ENCODE measurements at regions not wholly inside any gene's neighbourhood (a gene's known extent, or its start where the extent isn't known, plus 50 kb on each side); places are given as distances from the start of the nearest gene placed in this dataset.

DNA sequence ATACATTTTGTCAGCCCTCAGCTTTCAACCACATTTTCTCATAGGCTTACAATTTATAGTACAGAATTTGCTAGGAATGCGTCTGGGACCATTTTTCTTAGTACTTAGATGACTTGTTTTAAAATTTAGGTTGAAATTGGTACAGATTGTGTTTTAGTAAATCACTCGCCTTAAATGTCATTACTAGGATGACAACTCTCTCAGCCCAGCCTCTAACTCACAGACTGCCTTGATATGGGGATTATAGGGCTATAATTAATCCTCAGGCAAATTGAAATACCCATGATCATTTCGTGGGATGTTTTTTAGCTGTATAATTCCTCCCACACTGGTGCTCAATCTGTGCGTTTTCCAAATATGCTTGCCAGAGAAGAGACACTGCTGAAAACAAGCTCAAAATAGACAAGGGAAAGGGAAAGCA is 299.7 kb upstream of the AKR1E2 start:
- no peaks in the 10 kb centered on the region for H3K4me1 ChIP-seq (ENCODE audit: control insufficient read depth, extremely low read depth, insufficient read depth, low read length)
- H3K4me2 ChIP-seq (ENCODE audit: insufficient read depth, low read length): no peak overlapping the region
- no peaks in the 10 kb centered on the region for H3K9me1 ChIP-seq (replicated peaks; ENCODE audit: control insufficient read depth, extremely low read depth, insufficient read depth, low read length)
- no peaks in the 10 kb centered on the region for H3K9me3 ChIP-seq (replicated peaks; ENCODE audit: control insufficient read depth, insufficient read depth, low read length)
- no peak overlapping the region for H3K9ac ChIP-seq (replicated peaks; ENCODE audit: extremely low read depth, insufficient read depth, low read length)
- no peak for DNase-seq (ENCODE audit: low read depth, low spot score)
- FAIRE-seq: no peak
- CTCF ChIA-PET: no interaction called here
- no peak overlapping the region for H3K4me3 ChIP-seq (replicated peaks in 1 of 3; ENCODE audit: insufficient read depth in 1 of 3, low read depth in 1 of 3, low read length in 3 of 3)
- no peaks in the 10 kb centered on the region for H4K20me1 ChIP-seq (replicated peaks; ENCODE audit: control insufficient read depth, extremely low read depth, insufficient read depth, low read length)
- no peaks in the 10 kb centered on the region for H3K79me2 ChIP-seq (ENCODE audit: control insufficient read depth, insufficient read depth, low read length)
- TF ChIP-seq FOS (IDR thresholded peaks at IDR 0.05; ENCODE audit: borderline replicate concordance, insufficient read depth, low read length): no peak
- TF ChIP-seq JUN (IDR thresholded peaks at IDR 0.05; ENCODE audit: borderline replicate concordance, insufficient read depth, insufficient read length, low read depth): no peak
- no peak for TF ChIP-seq MYC (IDR thresholded peaks at IDR 0.05; ENCODE audit: low read depth, low read length)
- no peak for TF ChIP-seq POLR2A (IDR thresholded peaks at IDR 0.05; ENCODE audit: low read depth, low read length)
- TF ChIP-seq, protein P1, sequence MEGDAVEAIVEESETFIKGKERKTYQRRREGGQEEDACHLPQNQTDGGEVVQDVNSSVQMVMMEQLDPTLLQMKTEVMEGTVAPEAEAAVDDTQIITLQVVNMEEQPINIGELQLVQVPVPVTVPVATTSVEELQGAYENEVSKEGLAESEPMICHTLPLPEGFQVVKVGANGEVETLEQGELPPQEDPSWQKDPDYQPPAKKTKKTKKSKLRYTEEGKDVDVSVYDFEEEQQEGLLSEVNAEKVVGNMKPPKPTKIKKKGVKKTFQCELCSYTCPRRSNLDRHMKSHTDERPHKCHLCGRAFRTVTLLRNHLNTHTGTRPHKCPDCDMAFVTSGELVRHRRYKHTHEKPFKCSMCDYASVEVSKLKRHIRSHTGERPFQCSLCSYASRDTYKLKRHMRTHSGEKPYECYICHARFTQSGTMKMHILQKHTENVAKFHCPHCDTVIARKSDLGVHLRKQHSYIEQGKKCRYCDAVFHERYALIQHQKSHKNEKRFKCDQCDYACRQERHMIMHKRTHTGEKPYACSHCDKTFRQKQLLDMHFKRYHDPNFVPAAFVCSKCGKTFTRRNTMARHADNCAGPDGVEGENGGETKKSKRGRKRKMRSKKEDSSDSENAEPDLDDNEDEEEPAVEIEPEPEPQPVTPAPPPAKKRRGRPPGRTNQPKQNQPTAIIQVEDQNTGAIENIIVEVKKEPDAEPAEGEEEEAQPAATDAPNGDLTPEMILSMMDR (IDR thresholded peaks at IDR 0.05; ENCODE audit: extremely low read depth in 1 of 2, insufficient read depth in 1 of 2, low read depth in 1 of 2, low read length in 2 of 2): no peak
- TF ChIP-seq, protein P2, sequence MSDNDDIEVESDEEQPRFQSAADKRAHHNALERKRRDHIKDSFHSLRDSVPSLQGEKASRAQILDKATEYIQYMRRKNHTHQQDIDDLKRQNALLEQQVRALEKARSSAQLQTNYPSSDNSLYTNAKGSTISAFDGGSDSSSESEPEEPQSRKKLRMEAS (IDR thresholded peaks at IDR 0.05; ENCODE audit: insufficient read depth, insufficient read length): no peak
- no peak for TF ChIP-seq EZH2 (IDR thresholded peaks at IDR 0.05; ENCODE audit: borderline replicate concordance, low read depth, low read length, severe bottlenecking)
- TF ChIP-seq GATA2 (IDR thresholded peaks at IDR 0.05; ENCODE audit: insufficient read depth, insufficient read length, low read depth, low read length): no peak
- TF ChIP-seq POLR2AphosphoS5 (IDR thresholded peaks at IDR 0.05; ENCODE audit: insufficient read depth, low read depth, low read length): no peak
- dilution Hi-C loops (cut with MboI; ENCODE audit: extremely low pct_ligation_motif_present, low sequenced_read_pairs): no loop called here
- intact Hi-C loops (cut with micrococcal nuclease): no loop called here
- H3K27me3 ChIP-seq (ENCODE audit: control insufficient read depth in 2 of 2, insufficient read depth in 2 of 2, low read length in 2 of 2): no peaks in the 10 kb centered on the region
- no peak overlapping the region for H3K27ac ChIP-seq (ENCODE audit: insufficient read depth, low read depth, low read length)
- BruUV-seq (replicated peaks): no TSS peak
- no peak overlapping the region for H2AFZ ChIP-seq (ENCODE audit: low read depth, low read length)
- POLR2A ChIA-PET: no interaction called here
- no peaks in the 10 kb centered on the region for H3K36me3 ChIP-seq (ENCODE audit: control insufficient read depth in 2 of 2, extremely low read depth in 1 of 2, insufficient read depth in 2 of 2, low read length in 2 of 2)
